ENCODE measurements at regions not wholly inside any gene's neighbourhood (a gene's known extent, or its start where the extent isn't known, plus 50 kb on each side); places are given as distances from the start of the nearest gene placed in this dataset.

DNA sequence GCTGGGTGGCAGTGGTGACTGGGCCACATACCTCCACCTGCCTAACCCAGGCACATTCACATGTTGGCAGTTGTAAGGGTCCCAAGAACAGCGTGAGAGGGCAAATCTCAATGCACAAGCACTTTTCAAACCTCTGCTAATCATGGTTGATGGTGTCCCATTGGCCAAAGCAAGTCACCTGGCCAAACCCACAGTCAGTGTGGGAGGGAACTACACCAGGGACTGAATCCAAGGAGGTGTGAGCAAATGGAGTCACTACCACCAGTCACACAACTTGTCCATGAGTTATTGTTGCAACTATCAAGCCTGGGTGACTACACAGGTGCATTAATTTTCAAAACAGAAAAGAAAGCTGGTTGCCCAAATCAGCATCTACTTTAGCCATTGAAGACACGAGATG, 260.1 kb downstream of the BCOR start:
- Mint-ChIP-seq H3K4me3 (no peak overlapping the region), H3K4me1 (peaks cover 14 to 17% of the 10 kb centered on the region in 2 experiments), H3K36me3 (ENCODE audit: insufficient read depth in 1 of 3, low read depth in 3 of 3) (peaks cover 0 to 7% (median 0%) of the 10 kb centered on the region in 3 experiments; a peak in 6 of 7 replicates), H3K27ac (no peak overlapping the region), H3K9me3 (peaks cover 47 to 70% of the 10 kb centered on the region in 2 experiments), H3K27me3 (ENCODE audit: low read depth) (no peaks in the 10 kb centered on the region)
- H3K4me1 ChIP-seq (ENCODE audit: insufficient read depth, low read length) = peaks cover 2% of the 10 kb centered on the region; the same call in 1 of the 2 replicates
- H3K79me2 ChIP-seq (ENCODE audit: insufficient read depth, low read length) = no peaks in the 10 kb centered on the region
- no peak overlapping the region for H2BK120ac ChIP-seq (ENCODE audit: low read depth, low read length, poor library complexity, severe bottlenecking)
- no peak for DNase-seq
- WGBS (ENCODE audit: extremely low coverage, insufficient read length, low lambda C conversion rate) = no CpG with 5 or more reads among the region's 2 CpGs
- H3K23me2 ChIP-seq (ENCODE audit: insufficient read length, low read depth, low read length, poor library complexity, severe bottlenecking) = no peaks in the 10 kb centered on the region
- no peak overlapping the region for H2BK20ac ChIP-seq (ENCODE audit: low read depth, low read length, poor library complexity, severe bottlenecking)
- no peaks in the 10 kb centered on the region for H4K20me1 ChIP-seq (ENCODE audit: control insufficient read depth, insufficient read depth, insufficient read length)
- no peak overlapping the region for H3K9ac ChIP-seq (ENCODE audit: extremely low read depth, insufficient read length, low read length)
- no peak overlapping the region for H3K4ac ChIP-seq (ENCODE audit: low read depth, low read length)
- no peak overlapping the region for H2AFZ ChIP-seq (ENCODE audit: low read length)
- H3K27ac ChIP-seq (ENCODE audit: insufficient read length, low read depth, low read length) = no peak overlapping the region
- H3K23ac ChIP-seq (ENCODE audit: insufficient read length, low read depth, low read length) = no peak overlapping the region
- H4K91ac ChIP-seq (ENCODE audit: insufficient read length, low read depth, low read length) = no peak overlapping the region
- H2BK12ac ChIP-seq (ENCODE audit: insufficient read length, low read depth, low read length) = no peak overlapping the region
- H2BK5ac ChIP-seq (ENCODE audit: insufficient read length, low read length) = no peak overlapping the region
- H3K18ac ChIP-seq (ENCODE audit: insufficient read length, low read depth, low read length) = no peak overlapping the region
- no peak overlapping the region for H3K14ac ChIP-seq (ENCODE audit: insufficient read depth, low read length)
- H3T11ph ChIP-seq (ENCODE audit: low read length) = no peak overlapping the region
- no peak overlapping the region for H2BK15ac ChIP-seq (ENCODE audit: low read depth, low read length)
- H3K79me1 ChIP-seq (ENCODE audit: insufficient read depth, low read depth, low read length, poor library complexity, severe bottlenecking) = no peaks in the 10 kb centered on the region
- H2AK5ac ChIP-seq (ENCODE audit: insufficient read length, low read length) = no peak overlapping the region
- H4K5ac ChIP-seq (ENCODE audit: insufficient read length, low read depth, low read length) = no peak overlapping the region
- H4K8ac ChIP-seq (replicated peaks; ENCODE audit: insufficient read length, low read depth, low read length) = no peak overlapping the region
- no peaks in the 10 kb centered on the region for H3K9me3 ChIP-seq (ENCODE audit: control insufficient read depth, low read depth, low read length)
- peaks cover 1% of the 10 kb centered on the region; the same call in 1 of the 2 replicates for H3K27me3 ChIP-seq (ENCODE audit: insufficient read depth, low read length)
- TF ChIP-seq CTCF (conservative IDR thresholded peaks at IDR 0.05) = no peak
- H3K4me2 ChIP-seq (ENCODE audit: insufficient read depth, insufficient read length, low read length) = no peak overlapping the region
- H3K56ac ChIP-seq (ENCODE audit: insufficient read length, low read depth, low read length) = no peak overlapping the region

Measured in H9 (cell line).